ENCODE measurements at regions not wholly inside any gene's neighbourhood (a gene's known extent, or its start where the extent isn't known, plus 50 kb on each side); places are given as distances from the start of the nearest gene placed in this dataset.
"Not testable (repeated sequence)": the region's sequence is repeated elsewhere in the genome, so short reads cannot be mapped to it uniquely, and the experiment has no call there.

GRCh38 chr20:48404598-48404997 lies 423.2 kb downstream of the PREX1 start:
- Histone ChIP-seq H3K4me1 (ENCODE audit: control insufficient read depth, insufficient read depth, low read length) (peaks cover 27% of the 10 kb centered on the region), H3K27me3 (ENCODE audit: control insufficient read depth, insufficient read depth, low read length) (no peaks in the 10 kb centered on the region), H3K9me3 (ENCODE audit: control insufficient read depth, insufficient read depth, low read depth, low read length) (no peaks in the 10 kb centered on the region), H3K36me3 (ENCODE audit: control insufficient read depth, insufficient read depth, low read length) (no peaks in the 10 kb centered on the region), H3K27ac (ENCODE audit: low read depth, low read length) (no peak overlapping the region), H3K9ac (ENCODE audit: low read length) (no peak overlapping the region), H3K4me3 (ENCODE audit: low read depth, low read length) (no peak overlapping the region)

GRCh38 chr20:48403167-48403761 lies 424.5 kb downstream of the PREX1 start:
- H3K4me3 ChIP-seq (ENCODE audit: low read depth, low read length), result no peak overlapping the region
- no peaks in the 10 kb centered on the region for H3K9me3 ChIP-seq (ENCODE audit: control insufficient read depth, insufficient read depth, low read depth, low read length)
- H3K9ac ChIP-seq (ENCODE audit: low read length), result no peak overlapping the region
- peaks cover 31% of the 10 kb centered on the region for H3K4me1 ChIP-seq (ENCODE audit: control insufficient read depth, insufficient read depth, low read length)
- H3K27me3 ChIP-seq (ENCODE audit: control insufficient read depth, insufficient read depth, low read length), result no peaks in the 10 kb centered on the region
- H3K27ac ChIP-seq (ENCODE audit: low read depth, low read length), result no peak overlapping the region
- H3K36me3 ChIP-seq (ENCODE audit: control insufficient read depth, insufficient read depth, low read length), result no peaks in the 10 kb centered on the region

GRCh38 chr20:48401359-48401758 lies 426.4 kb downstream of the PREX1 start:
- Histone ChIP-seq H3K4me3 (ENCODE audit: low read depth, low read length) (no peak overlapping the region), H3K9me3 (ENCODE audit: control insufficient read depth, insufficient read depth, low read depth, low read length) (no peaks in the 10 kb centered on the region), H3K9ac (ENCODE audit: low read length) (no peak overlapping the region), H3K27ac (ENCODE audit: low read depth, low read length) (no peak overlapping the region), H3K36me3 (ENCODE audit: control insufficient read depth, insufficient read depth, low read length) (no peaks in the 10 kb centered on the region), H3K27me3 (ENCODE audit: control insufficient read depth, insufficient read depth, low read length) (no peaks in the 10 kb centered on the region), H3K4me1 (ENCODE audit: control insufficient read depth, insufficient read depth, low read length) (peaks cover 12% of the 10 kb centered on the region)

GRCh38 chr20:48400009-48400408 lies 427.8 kb downstream of the PREX1 start:
- Histone ChIP-seq H3K4me1 (ENCODE audit: control insufficient read depth, insufficient read depth, low read length) (peaks cover 4% of the 10 kb centered on the region; the same call in 1 of the 2 replicates), H3K27me3 (ENCODE audit: control insufficient read depth, insufficient read depth, low read length) (no peaks in the 10 kb centered on the region), H3K9me3 (ENCODE audit: control insufficient read depth, insufficient read depth, low read depth, low read length) (no peaks in the 10 kb centered on the region), H3K9ac (ENCODE audit: low read length) (no peak overlapping the region), H3K36me3 (ENCODE audit: control insufficient read depth, insufficient read depth, low read length) (no peaks in the 10 kb centered on the region), H3K4me3 (ENCODE audit: low read depth, low read length) (no peak overlapping the region), H3K27ac (ENCODE audit: low read depth, low read length) (no peak overlapping the region)

- Histone ChIP-seq H3K27me3 (ENCODE audit: control insufficient read depth, insufficient read depth, low read length) (no peaks in the 10 kb centered on the region), H3K9me3 (ENCODE audit: control insufficient read depth, insufficient read depth, low read depth, low read length) (no peaks in the 10 kb centered on the region), H3K27ac (ENCODE audit: low read depth, low read length) (no peak overlapping the region), H3K9ac (ENCODE audit: low read length) (no peak overlapping the region), H3K36me3 (ENCODE audit: control insufficient read depth, insufficient read depth, low read length) (no peaks in the 10 kb centered on the region), H3K4me3 (ENCODE audit: low read depth, low read length) (no peak overlapping the region), H3K4me1 (ENCODE audit: control insufficient read depth, insufficient read depth, low read length) (peaks cover 4% of the 10 kb centered on the region; the same call in 1 of the 2 replicates)
These were observed 429.0 kb downstream of the PREX1 start for GRCh38 chr20:48398506-48399449.

- H3K9ac ChIP-seq (ENCODE audit: low read length); H3K4me1 ChIP-seq (ENCODE audit: control insufficient read depth, insufficient read depth, low read length); H3K9me3 ChIP-seq (ENCODE audit: control insufficient read depth, insufficient read depth, low read depth, low read length); H3K4me3 ChIP-seq (ENCODE audit: low read depth, low read length); H3K27ac ChIP-seq (ENCODE audit: low read depth, low read length); H3K27me3 ChIP-seq (ENCODE audit: control insufficient read depth, insufficient read depth, low read length); H3K36me3 ChIP-seq (ENCODE audit: control insufficient read depth, insufficient read depth, low read length): not testable (repeated sequence)
These were observed 430.6 kb downstream of the PREX1 start for GRCh38 chr20:48396981-48397861.

GRCh38 chr20:48395816-48396546 lies 431.8 kb downstream of the PREX1 start:
- Histone ChIP-seq H3K4me3 (ENCODE audit: low read depth, low read length) (no peak overlapping the region), H3K36me3 (ENCODE audit: control insufficient read depth, insufficient read depth, low read length) (no peaks in the 10 kb centered on the region), H3K4me1 (ENCODE audit: control insufficient read depth, insufficient read depth, low read length) (peaks cover 4% of the 10 kb centered on the region; the same call in 1 of the 2 replicates), H3K27ac (ENCODE audit: low read depth, low read length) (no peak overlapping the region), H3K9ac (ENCODE audit: low read length) (no peak overlapping the region), H3K27me3 (ENCODE audit: control insufficient read depth, insufficient read depth, low read length) (no peaks in the 10 kb centered on the region), H3K9me3 (ENCODE audit: control insufficient read depth, insufficient read depth, low read depth, low read length) (peaks cover 16% of the 10 kb centered on the region)

GRCh38 chr20:48394415-48395081 lies 433.3 kb downstream of the PREX1 start:
- Histone ChIP-seq H3K36me3 (ENCODE audit: control insufficient read depth, insufficient read depth, low read length) (no peaks in the 10 kb centered on the region), H3K27ac (ENCODE audit: low read depth, low read length) (no peak overlapping the region), H3K9ac (ENCODE audit: low read length) (no peak overlapping the region), H3K27me3 (ENCODE audit: control insufficient read depth, insufficient read depth, low read length) (no peaks in the 10 kb centered on the region), H3K4me1 (ENCODE audit: control insufficient read depth, insufficient read depth, low read length) (peaks cover 4% of the 10 kb centered on the region; the same call in 1 of the 2 replicates), H3K9me3 (ENCODE audit: control insufficient read depth, insufficient read depth, low read depth, low read length) (peaks cover 16% of the 10 kb centered on the region), H3K4me3 (ENCODE audit: low read depth, low read length) (no peak overlapping the region)

GRCh38 chr20:48393737-48394314 lies 434.0 kb downstream of the PREX1 start:
- H3K27ac ChIP-seq (ENCODE audit: low read depth, low read length), result no peak overlapping the region

GRCh38 chr20:48393311-48393685 lies 434.5 kb downstream of the PREX1 start:
- Histone ChIP-seq H3K4me1 (ENCODE audit: control insufficient read depth, insufficient read depth, low read length) (no peaks in the 10 kb centered on the region), H3K27me3 (ENCODE audit: control insufficient read depth, insufficient read depth, low read length) (no peaks in the 10 kb centered on the region), H3K36me3 (ENCODE audit: control insufficient read depth, insufficient read depth, low read length) (no peaks in the 10 kb centered on the region), H3K9ac (ENCODE audit: low read length) (no peak overlapping the region), H3K4me3 (ENCODE audit: low read depth, low read length) (no peak overlapping the region), H3K27ac (ENCODE audit: low read depth, low read length) (no peak overlapping the region), H3K9me3 (ENCODE audit: control insufficient read depth, insufficient read depth, low read depth, low read length) (peaks cover 16% of the 10 kb centered on the region)

More at GRCh38 chr20:48393737-48394314, 434.0 kb downstream of the PREX1 start:
- Histone ChIP-seq H3K9ac (ENCODE audit: low read length) (no peak overlapping the region), H3K36me3 (ENCODE audit: control insufficient read depth, insufficient read depth, low read length) (no peaks in the 10 kb centered on the region), H3K27me3 (ENCODE audit: control insufficient read depth, insufficient read depth, low read length) (no peaks in the 10 kb centered on the region), H3K9me3 (ENCODE audit: control insufficient read depth, insufficient read depth, low read depth, low read length) (peaks cover 16% of the 10 kb centered on the region), H3K4me3 (ENCODE audit: low read depth, low read length) (no peak overlapping the region), H3K4me1 (ENCODE audit: control insufficient read depth, insufficient read depth, low read length) (peaks cover 2% of the 10 kb centered on the region; the same call in 1 of the 2 replicates)
